ENCODE measurements at regions not wholly inside any gene's neighbourhood (a gene's known extent, or its start where the extent isn't known, plus 50 kb on each side); places are given as distances from the start of the nearest gene placed in this dataset.

- no peak for TF ChIP-seq CTCF (IDR thresholded peaks at IDR 0.05; ENCODE audit: low read depth, low read length)
- TF ChIP-seq POLR2A (IDR thresholded peaks at IDR 0.05; ENCODE audit: extremely low read depth, insufficient read length) = no peak
- TF ChIP-seq MYC (IDR thresholded peaks at IDR 0.05; ENCODE audit: low read depth, low read length) = no peak
Measured at GRCh38 chr22:47369431-47370015, 607.1 kb downstream of the TBC1D22A start.

All from NB4 (cell line).